ENCODE measurements at regions not wholly inside any gene's neighbourhood (a gene's known extent, or its start where the extent isn't known, plus 50 kb on each side); places are given as distances from the start of the nearest gene placed in this dataset.

- TF ChIP-seq CTCF (IDR thresholded peaks at IDR 0.05; ENCODE audit: control extremely low read depth in 1 of 3, insufficient read depth in 1 of 3, low read depth in 1 of 3, low read length in 3 of 3) (no peak), POLR2AphosphoS5 (IDR thresholded peaks at IDR 0.05; ENCODE audit: low read depth, low read length) (no peak), RBBP5 (IDR thresholded peaks at IDR 0.05; ENCODE audit: borderline replicate concordance, low read depth, low read length) (no peak), ATF3 (IDR thresholded peaks at IDR 0.05; ENCODE audit: insufficient read depth, low read depth, low read length) (no peak), MAFK (IDR thresholded peaks at IDR 0.05; ENCODE audit: low read depth, low read length) (no peak), EZH2 (IDR thresholded peaks at IDR 0.05; ENCODE audit: low read depth, low read length, severe bottlenecking) (no peak), SUZ12 (IDR thresholded peaks at IDR 0.05; ENCODE audit: low read length) (no peak), GTF2F1 (IDR thresholded peaks at IDR 0.05; ENCODE audit: borderline replicate concordance, low read depth, low read length) (no peak), HDAC6 (IDR thresholded peaks at IDR 0.05; ENCODE audit: low read depth, low read length) (no peak), RNF2 (IDR thresholded peaks at IDR 0.05; ENCODE audit: borderline replicate concordance, low read depth, low read length, missing control alignments, poor library complexity, severe bottlenecking) (no peak), MAX (IDR thresholded peaks at IDR 0.05) (no peak), EP300 (IDR thresholded peaks at IDR 0.05; ENCODE audit: borderline replicate concordance in 1 of 2, low read depth in 2 of 2, low read length in 2 of 2) (no peak), SIRT6 (IDR thresholded peaks at IDR 0.05; ENCODE audit: low read length) (no peak)
Observed at GRCh38 chr20:39309458-39309857, 347.3 kb downstream of the DHX35 start.
